Liver (tissue), 8 donors: ENCODE measurements at regions not wholly inside any gene's neighbourhood (a gene's known extent, or its start where the extent isn't known, plus 50 kb on each side); places are given as distances from the start of the nearest gene placed in this dataset.
A peak's percentile ranks its signal among the peaks of the same experiment; 100 is the strongest.

Source experiments
- DNase-seq: peaks from one replicate; pipeline ENCODE4 v3.0.0-alpha.2; 2017; ENCODE audit warnings: low spot score
- H3K27ac ChIP-seq, 2 donors: one replicate each; pipeline ENCODE4 v1.7.0; 2013; ENCODE audit warnings: inconsistent platforms in 2 of 2, low read length in 2 of 2, control low read depth in 1 of 2, low read depth in 1 of 2, mild to moderate bottlenecking in 1 of 2
- H3K27me3 ChIP-seq, 4 donors: one replicate each; pipeline versions ENCODE4 v1.6.1 to v1.7.0; 2013; ENCODE audit warnings: low read length in 3 of 4, inconsistent platforms in 1 of 4, mild to moderate bottlenecking in 1 of 4, moderate library complexity in 1 of 4; ENCODE audit not compliant: control insufficient read depth in 4 of 4, insufficient read depth in 4 of 4
- H3K36me3 ChIP-seq, 4 donors: one replicate each; pipeline versions ENCODE4 v1.6.1 to v1.7.0; 2013; ENCODE audit warnings: low read length in 3 of 4, mild to moderate bottlenecking in 3 of 4, low read depth in 1 of 4, moderate library complexity in 1 of 4; ENCODE audit not compliant: control insufficient read depth in 4 of 4, insufficient read depth in 3 of 4
- H3K4me1 ChIP-seq, 4 donors: one replicate each; pipeline versions ENCODE4 v1.6.1 to v1.7.0; 2013; ENCODE audit warnings: low read length in 3 of 4, mild to moderate bottlenecking in 3 of 4, moderate library complexity in 1 of 4; ENCODE audit not compliant: control insufficient read depth in 4 of 4, insufficient read depth in 4 of 4
- H3K4me3 ChIP-seq, 3 donors: one replicate each; pipeline versions ENCODE4 v1.6.1 to v1.7.0; 2013; ENCODE audit warnings: low read length in 3 of 3, control low read depth in 1 of 3, low read depth in 1 of 3, mild to moderate bottlenecking in 1 of 3
- H3K9ac ChIP-seq, 2 donors: one replicate each; pipeline ENCODE4 v1.7.0; 2013; ENCODE audit warnings: low read length in 2 of 2, mild to moderate bottlenecking in 2 of 2, moderate library complexity in 2 of 2, control low read depth in 1 of 2, low read depth in 1 of 2
- H3K9me3 ChIP-seq, 4 donors: one replicate each; pipeline versions ENCODE4 v1.6.1 to v1.7.0; 2013; ENCODE audit warnings: low read length in 3 of 4; ENCODE audit not compliant: control insufficient read depth in 4 of 4
- ATF3 ChIP-seq: IDR thresholded peaks from 2 replicates; pipeline ENCODE4 v1.6.1; 2016; ENCODE audit warnings: antibody characterized with exemption
- CTCF ChIP-seq: fragments of 150-350 bp; IDR thresholded peaks from 2 replicates; pipeline ENCODE4 v1.5.1; 2017; ENCODE audit warnings: improper control_type of control experiment, low read depth, low read length; ENCODE audit not compliant: missing input control
- EGR1 ChIP-seq, 2 donors: IDR thresholded peaks; 2 replicates each; pipeline ENCODE4 v1.6.1; 2016 to 2018; ENCODE audit warnings: antibody characterized with exemption in 2 of 2, low read depth in 2 of 2
- HNF4A ChIP-seq, 2 donors: conservative IDR thresholded peaks; 2 replicates each; pipeline ENCODE4 v1.6.1; 2016; ENCODE audit warnings: antibody characterized with exemption in 2 of 2, mild to moderate bottlenecking in 2 of 2
- HNF4G ChIP-seq: IDR thresholded peaks from 2 replicates; pipeline ENCODE4 v1.6.1; 2016; ENCODE audit warnings: antibody characterized with exemption
- JUND ChIP-seq, 2 donors: IDR thresholded peaks; 2 replicates each; pipeline ENCODE4 v1.6.1; 2016; ENCODE audit warnings: antibody characterized with exemption in 2 of 2
- MAX ChIP-seq: IDR thresholded peaks from 2 replicates; pipeline ENCODE4 v1.6.1; 2016; ENCODE audit warnings: antibody characterized with exemption
- NR2F2 ChIP-seq: IDR thresholded peaks from 2 replicates; pipeline ENCODE4 v1.6.1; 2016; ENCODE audit warnings: antibody characterized with exemption
- RAD21 ChIP-seq, 2 donors: IDR thresholded peaks; 2 replicates each; pipeline ENCODE4 v1.6.1; 2016; ENCODE audit warnings: antibody characterized with exemption in 2 of 2, mild to moderate bottlenecking in 2 of 2
- REST ChIP-seq: IDR thresholded peaks from 2 replicates; pipeline ENCODE4 v1.6.1; 2016; ENCODE audit warnings: antibody characterized with exemption, mild to moderate bottlenecking
- RXRA ChIP-seq, 2 donors: IDR thresholded peaks; 2 replicates each; pipeline ENCODE4 v1.6.1; 2017 to 2018; ENCODE audit warnings: antibody characterized with exemption in 2 of 2, mild to moderate bottlenecking in 1 of 2
- SP1 ChIP-seq: IDR thresholded peaks from 2 replicates; pipeline ENCODE4 v1.6.1; 2018; ENCODE audit warnings: antibody characterized with exemption, mild to moderate bottlenecking
- TAF1 ChIP-seq: conservative IDR thresholded peaks from 2 replicates; pipeline ENCODE4 v1.6.1; 2016; ENCODE audit warnings: antibody characterized with exemption, mild to moderate bottlenecking
- YY1 ChIP-seq: IDR thresholded peaks from 2 replicates; pipeline ENCODE4 v1.6.1; 2016; ENCODE audit warnings: antibody characterized with exemption, mild to moderate bottlenecking
- ZBTB33 ChIP-seq: IDR thresholded peaks from 2 replicates; pipeline ENCODE4 v1.6.1; 2016; ENCODE audit warnings: antibody characterized with exemption
- WGBS: extraction: QIAGEN DNeasy Blood & Tissue Kit; methylation state at CpG from one replicate; pipeline ENCODE4 v1.1.7; 2013; 5-methylcytosine and 5-hydroxymethylcytosine counted together
- donor health status: healthy.
- donor health status: healthy.
- donor health status: healthy.
- donor health status: healthy.
- donor health status: healthy.

GRCh38 chr6:156109713-156110112 lies 654.1 kb upstream of the NOX3 start (continued):
- no peak for TF ChIP-seq REST
- TF ChIP-seq RXRA (IDR thresholded peaks at IDR 0.05): no peak
- TF ChIP-seq ATF3: no peak
- no peak for TF ChIP-seq HNF4G
- TF ChIP-seq SP1: no peak
- TF ChIP-seq YY1: no peak
- TF ChIP-seq NR2F2: no peak
- TF ChIP-seq TAF1: no peak
- no peak for TF ChIP-seq HNF4A (conservative IDR thresholded peaks at IDR 0.05)
- no peak for TF ChIP-seq EGR1 (IDR thresholded peaks at IDR 0.05; ENCODE audit: low read depth in 2 of 2)

- WGBS: 80% methylated on average over 15 of the region's 15 CpGs
- no peaks in the 10 kb centered on the region for H3K9me3 ChIP-seq
- H3K36me3 ChIP-seq: no peaks in the 10 kb centered on the region
- H3K4me3 ChIP-seq: no peak overlapping the region
- no peak for DNase-seq
- H3K9ac ChIP-seq: no peak overlapping the region
- H3K4me1 ChIP-seq: no peaks in the 10 kb centered on the region
- no peaks in the 10 kb centered on the region for H3K27me3 ChIP-seq
- H3K27ac ChIP-seq: no peak overlapping the region
- TF ChIP-seq RXRA (IDR thresholded peaks at IDR 0.05): no peak
Measured at GRCh38 chr6:156107624-156108101, 652.0 kb upstream of the NOX3 start.

- H3K27me3 ChIP-seq: no peaks in the 10 kb centered on the region
- H3K9me3 ChIP-seq: no peaks in the 10 kb centered on the region
- H3K4me3 ChIP-seq: no peak overlapping the region
- no peak for DNase-seq
- H3K9ac ChIP-seq: no peak overlapping the region
- no peak overlapping the region for H3K27ac ChIP-seq
- WGBS: 74% methylated on average over 3 of the region's 3 CpGs
- TF ChIP-seq CTCF: no peak
- no peak for TF ChIP-seq RXRA (IDR thresholded peaks at IDR 0.05)
- TF ChIP-seq RAD21 (IDR thresholded peaks at IDR 0.05): peak in 1 of 2 donors; percentile 50
- no peak for TF ChIP-seq EGR1 (IDR thresholded peaks at IDR 0.05; ENCODE audit: low read depth in 2 of 2)
- no peak for TF ChIP-seq ATF3
- no peak for TF ChIP-seq JUND (IDR thresholded peaks at IDR 0.05)
- no peak for TF ChIP-seq MAX
- no peak for TF ChIP-seq ZBTB33
- no peaks in the 10 kb centered on the region for H3K36me3 ChIP-seq
- H3K4me1 ChIP-seq: no peaks in the 10 kb centered on the region
Measured at GRCh38 chr6:156102129-156102528, 646.5 kb upstream of the NOX3 start.
